IMR-90 (cell line): ENCODE measurements at regions not wholly inside any gene's neighbourhood (a gene's known extent, or its start where the extent isn't known, plus 50 kb on each side); places are given as distances from the start of the nearest gene placed in this dataset.
A peak's percentile ranks its signal among the peaks of the same experiment; 100 is the strongest.

Source experiments
- ATAC-seq: fragments of 200-7000 bp; cut with Tn5 transposase; 2 replicates; pipeline ENCODE4 v1.9.1; 2020; ENCODE audit warnings: low read depth, mild to moderate bottlenecking, moderate library complexity
- BruUV-seq: library from RNA; stranded (reverse); fragments of 400-500 nt; replicated peaks from 2 replicates; lab custom pipeline; 2021; lab: Mats Ljungman, UMichigan
- CTCF ChIA-PET: fragments of 300-600 bp; formaldehyde crosslinking; extraction: SDS; loops from one replicate; lab custom pipeline; 2021; ENCODE audit warnings: antibody characterized with exemption; lab: Yijun Ruan, JAX
- POLR2A ChIA-PET: fragments of 300-600 bp; sonication (Branson Sonifier 250); formaldehyde crosslinking; loops from one replicate; lab custom pipeline; 2022; ENCODE audit warnings: antibody characterized with exemption; ENCODE audit not compliant: unreplicated experiment; lab: Charles Lee
- DNase-seq: peaks from one replicate; pipeline ENCODE4 v3.0.0; 2013
- H2AFZ ChIP-seq: replicated peaks from 2 replicates; pipeline ENCODE3; 2013; ENCODE audit warnings: low read length, mild to moderate bottlenecking; ENCODE audit not compliant: poor library complexity
- H2AK5ac ChIP-seq: 2 replicates; pipeline ENCODE4 v1.6.1; 2013; ENCODE audit warnings: low read depth, low read length, inconsistent platforms
- H2AK9ac ChIP-seq: replicated peaks from 2 replicates; pipeline ENCODE3; 2013; ENCODE audit warnings: mild to moderate bottlenecking, low read depth, low read length, moderate library complexity; ENCODE audit not compliant: poor library complexity
- H2BK120ac ChIP-seq: 2 replicates; pipeline ENCODE4 v1.6.1; 2013; ENCODE audit warnings: low read depth, low read length, inconsistent platforms
- H2BK15ac ChIP-seq: 3 replicates; pipeline ENCODE4 v1.6.1; 2013; ENCODE audit warnings: low read depth, low read length, inconsistent platforms
- H2BK20ac ChIP-seq: 2 replicates; pipeline ENCODE4 v1.6.1; 2013; ENCODE audit warnings: low read depth, mild to moderate bottlenecking, inconsistent platforms, low read length, moderate library complexity
- H2BK5ac ChIP-seq: 2 replicates; pipeline ENCODE4 v1.6.1; 2013; ENCODE audit warnings: mild to moderate bottlenecking, low read depth, low read length, inconsistent platforms; ENCODE audit not compliant: poor library complexity, severe bottlenecking
- H3K14ac ChIP-seq: replicated peaks from 2 replicates; pipeline ENCODE4 v1.6.1; 2013; ENCODE audit warnings: low read depth, low read length, inconsistent platforms
- H3K18ac ChIP-seq: 2 replicates; pipeline ENCODE4 v1.6.1; 2013; ENCODE audit warnings: low read depth, low read length, control low read depth
- H3K23ac ChIP-seq: 2 replicates; pipeline ENCODE4 v1.6.1; 2013; ENCODE audit warnings: low read depth, low read length, inconsistent platforms
- H3K27ac ChIP-seq: 2 replicates; pipeline ENCODE4 v1.5.1; 2013; ENCODE audit warnings: mild to moderate bottlenecking, control low read depth, low read length; ENCODE audit not compliant: insufficient read depth
- H3K27me3 ChIP-seq: 2 replicates; pipeline ENCODE4 v1.6.1; 2013; ENCODE audit warnings: low read length; ENCODE audit not compliant: control insufficient read depth, insufficient read depth
- H3K36me3 ChIP-seq: 2 replicates; pipeline ENCODE4 v1.6.1; 2013; ENCODE audit warnings: low read length, mixed read lengths; ENCODE audit not compliant: control insufficient read depth, insufficient read depth
- H3K4ac ChIP-seq: 2 replicates; pipeline ENCODE4 v1.6.1; 2013; ENCODE audit warnings: low read depth, low read length, inconsistent platforms
- H3K4me1 ChIP-seq: 2 replicates; pipeline ENCODE4 v1.6.1; 2013; ENCODE audit warnings: low read length, mixed read lengths; ENCODE audit not compliant: control insufficient read depth, insufficient read depth
- H3K4me2 ChIP-seq: 2 replicates; pipeline ENCODE4 v1.6.1; 2013; ENCODE audit warnings: low read depth, mild to moderate bottlenecking, control low read depth, low read length, moderate library complexity
- H3K4me3 ChIP-seq: 2 replicates; pipeline ENCODE4 v1.5.1; 2013; ENCODE audit warnings: low read depth, mild to moderate bottlenecking, control low read depth, low read length, moderate library complexity; ENCODE audit not compliant: insufficient read depth
- H3K56ac ChIP-seq: 2 replicates; pipeline ENCODE4 v1.6.1; 2013; ENCODE audit warnings: low read length, inconsistent platforms; ENCODE audit not compliant: insufficient read depth; ENCODE audit errors: extremely low read depth
- H3K79me1 ChIP-seq, 2 experiments: 2 replicates each; pipeline ENCODE4 v1.6.1; 2013; ENCODE audit warnings: low read length in 2 of 2, inconsistent platforms in 1 of 2, low read depth in 1 of 2
- H3K9ac ChIP-seq: 2 replicates; pipeline ENCODE4 v1.6.1; 2013; ENCODE audit warnings: low read depth, low read length, control low read depth
- H3K9me1 ChIP-seq: 2 replicates; pipeline ENCODE4 v1.6.1; 2013; ENCODE audit warnings: low read length, inconsistent platforms; ENCODE audit not compliant: insufficient read depth
- H3K9me3 ChIP-seq: 2 replicates; pipeline ENCODE4 v1.6.1; 2013; ENCODE audit warnings: low read length; ENCODE audit not compliant: control insufficient read depth, insufficient read depth
- H4K20me1 ChIP-seq: 2 replicates; pipeline ENCODE4 v1.6.1; 2013; ENCODE audit warnings: low read length, inconsistent platforms; ENCODE audit not compliant: insufficient read depth
- H4K5ac ChIP-seq: 2 replicates; pipeline ENCODE4 v1.6.1; 2013; ENCODE audit warnings: mild to moderate bottlenecking, low read depth, low read length, control low read depth
- H4K8ac ChIP-seq, 2 experiments: 2 replicates each; pipeline ENCODE4 v1.6.1; 2013; ENCODE audit warnings: low read depth in 2 of 2, low read length in 2 of 2, control low read depth in 1 of 2, inconsistent platforms in 1 of 2
- H4K91ac ChIP-seq: 2 replicates; pipeline ENCODE4 v1.6.1; 2013; ENCODE audit warnings: low read depth, low read length, inconsistent platforms; ENCODE audit not compliant: insufficient read depth
- CEBPB ChIP-seq: IDR thresholded peaks from 2 replicates; pipeline ENCODE4 v1.6.1; 2012; ENCODE audit warnings: low read depth, low read length, improper control_type of control experiment
- NFE2L2 ChIP-seq: fragments of 150-350 bp; IDR thresholded peaks from 2 replicates; pipeline ENCODE4 v1.6.1; 2016; ENCODE audit warnings: low read depth, mild to moderate bottlenecking, low read length
- WGBS, 2 experiments: methylation state at CpG; one replicate each; pipeline versions ENCODE4 v1.1.5 to v1.1.7; 2013; ENCODE audit warnings: missing lambda C conversion rate in 2 of 2; ENCODE audit not compliant: insufficient read length in 1 of 2; ENCODE audit errors: extremely low coverage in 2 of 2; 5-methylcytosine and 5-hydroxymethylcytosine counted together
- dilution Hi-C: fragments of 300-500 bp; cut with HindIII; formaldehyde crosslinking; loops from one replicate; pipeline ENCODE4 v1.14.3; 2018; ENCODE audit warnings: low sequenced_read_pairs; ENCODE audit not compliant: unreplicated experiment
- in situ Hi-C: fragments of 300-500 bp; cut with MboI; formaldehyde crosslinking; loops from 3 replicates; pipeline ENCODE4 v1.14.3; 2019; ENCODE audit warnings: low sequenced_read_pairs, inconsistent platforms, mixed read lengths
- intact Hi-C: fragments of 100-400 bp; cut with micrococcal nuclease; formaldehyde crosslinking; loops from 2 replicates; pipeline ENCODE4 v1.10.0; 2022

DNA sequence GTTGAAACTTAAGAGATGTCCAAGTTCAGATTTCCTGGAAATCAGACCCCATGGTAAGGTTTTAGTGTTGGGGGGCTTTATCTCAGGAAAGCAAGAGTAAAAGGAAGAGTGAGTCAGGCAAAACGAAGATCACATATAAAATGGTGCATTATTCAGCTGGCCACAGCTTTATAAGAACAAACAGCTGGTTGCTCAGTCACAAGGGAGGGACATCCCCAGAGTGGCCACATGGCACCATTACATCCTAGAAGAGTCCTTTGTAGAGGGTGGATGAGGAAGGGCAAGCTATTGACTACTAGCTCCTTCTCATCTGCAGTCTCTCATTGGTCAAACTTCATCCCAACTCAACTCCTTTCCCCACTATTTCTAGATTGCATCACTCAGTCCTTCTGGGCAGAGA, 68.3 kb upstream of the COL8A1 start:
- Histone ChIP-seq H3K4me3 (no peak overlapping the region), H3K27ac (no peak overlapping the region), H3K18ac (no peak overlapping the region), H4K8ac (no peak overlapping the region), H4K91ac (peak overlapping the region; percentile 23; the same call in 1 of the 2 replicates), H3K56ac (no peak overlapping the region), H3K23ac (no peak overlapping the region), H2BK120ac (no peak overlapping the region), H2AK9ac (no peak overlapping the region), H3K27me3 (no peaks in the 10 kb centered on the region), H4K5ac (no peak overlapping the region), H3K36me3 (no peaks in the 10 kb centered on the region), H3K79me1 (no peaks in the 10 kb centered on the region), H2BK15ac (no peak overlapping the region), H3K14ac (peak overlapping the region; percentile 31; the same call in 1 of the 2 replicates), H3K4me1 (no peaks in the 10 kb centered on the region), H3K4me2 (no peak overlapping the region), H2AK5ac (no peak overlapping the region), H2BK20ac (no peak overlapping the region), H3K9me1 (no peaks in the 10 kb centered on the region), H4K20me1 (no peaks in the 10 kb centered on the region), H3K9me3 (peaks cover 1% of the 10 kb centered on the region; the same call in 1 of the 2 replicates), H2BK5ac (no peak overlapping the region), H3K4ac (no peak overlapping the region), H2AFZ (no peak overlapping the region), H3K9ac (no peak overlapping the region)
- CTCF ChIA-PET: no interaction called here
- POLR2A ChIA-PET: no interaction called here
- ATAC-seq: no peak
- TF ChIP-seq NFE2L2: no peak
- TF ChIP-seq CEBPB: 0 out of 2 replicates have a peak, but pooled peaks have one; percentile 4
- intact Hi-C loops: no loop called here
- DNase-seq: no peak
- in situ Hi-C loops: no loop called here
- dilution Hi-C loops: no loop called here
- WGBS, 2 experiments: 83% methylated on average over 1 of the region's 1 CpG; no CpG with 5 or more reads in 1 of the 2 experiments
- BruUV-seq: no TSS peak
